Activated CD4-positive, alpha-beta memory T cell treated with anti-CD3 and anti-CD28 coated beads for 36 hours (primary cell): ENCODE measurements at regions not wholly inside any gene's neighbourhood (a gene's known extent, or its start where the extent isn't known, plus 50 kb on each side); places are given as distances from the start of the nearest gene placed in this dataset.

ENCODE experiments used
- CTCF ChIA-PET: fragments of 350-600 bp; sonication (Branson Sonifier 250); formaldehyde crosslinking; loops from one replicate; lab custom pipeline; 2021; ENCODE audit warnings: antibody characterized with exemption, inconsistent platforms; lab: Charles Lee
- POLR2A ChIA-PET: fragments of 350-600 bp; sonication (Branson Sonifier 250); formaldehyde crosslinking; loops from one replicate; lab custom pipeline; 2021; ENCODE audit warnings: antibody characterized with exemption; lab: Charles Lee
- DNase-seq: peaks from one replicate; pipeline ENCODE4 v3.0.0-alpha.2; 2020
- H3K27ac Mint-ChIP-seq: one replicate; pipeline ENCODE4 v1.8.0; 2021; ENCODE audit warnings: mixed read lengths
- H3K27me3 Mint-ChIP-seq: one replicate; pipeline ENCODE4 v1.8.0; 2021; ENCODE audit warnings: mixed read lengths
- H3K36me3 Mint-ChIP-seq: one replicate; pipeline ENCODE4 v1.8.0; 2021; ENCODE audit warnings: mixed read lengths
- H3K4me1 Mint-ChIP-seq: one replicate; pipeline ENCODE4 v1.8.0; 2021; ENCODE audit warnings: low read depth, mixed read lengths
- H3K4me3 Mint-ChIP-seq: one replicate; pipeline ENCODE4 v1.8.0; 2021; ENCODE audit warnings: mild to moderate bottlenecking, mixed read lengths
- H3K9me3 Mint-ChIP-seq: one replicate; pipeline ENCODE4 v1.8.0; 2021; ENCODE audit warnings: mixed read lengths
- intact Hi-C: fragments of 100-400 bp; cut with micrococcal nuclease; formaldehyde crosslinking; loops from one replicate; pipeline ENCODE4 v1.15.1; 2023

DNA sequence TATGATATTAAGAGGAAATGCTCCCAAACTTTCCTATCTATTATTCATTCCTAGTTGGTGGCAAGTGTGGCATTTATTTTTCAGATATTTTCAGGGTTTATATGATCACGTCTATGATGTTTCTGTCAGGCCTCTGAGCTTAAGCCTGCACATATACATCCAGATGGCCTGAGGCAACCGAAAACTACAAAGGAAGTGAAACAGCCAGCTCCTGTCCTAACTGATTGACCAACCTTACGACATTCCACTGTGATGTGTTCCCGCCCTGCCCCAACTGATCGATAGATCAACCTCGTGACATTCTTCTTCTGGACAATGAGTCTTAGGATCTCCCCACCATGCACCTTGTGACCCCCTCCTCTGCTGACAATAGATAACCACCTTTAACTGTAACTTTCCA lies 67.6 kb upstream of the CTSO start:
- H3K4me3 Mint-ChIP-seq, result no peak overlapping the region

GRCh38 chr4:156019246-156019645 lies 65.6 kb upstream of the CTSO start:
- DNase-seq, result no peak
- Mint-ChIP-seq H3K36me3 (no peaks in the 10 kb centered on the region), H3K4me3 (no peak overlapping the region), H3K9me3 (no peaks in the 10 kb centered on the region), H3K4me1 (no peaks in the 10 kb centered on the region), H3K27ac (no peak overlapping the region), H3K27me3 (no peaks in the 10 kb centered on the region)
- intact Hi-C loops, result no loop called here
- CTCF ChIA-PET, result no interaction called here
- POLR2A ChIA-PET, result no interaction called here

More for the DNA sequence above, 67.6 kb upstream of the CTSO start:
- ChIA-PET POLR2A (no interaction called here), CTCF (no interaction called here)
- no peaks in the 10 kb centered on the region for H3K4me1 Mint-ChIP-seq
- no peaks in the 10 kb centered on the region for H3K36me3 Mint-ChIP-seq
- intact Hi-C loops, result no loop called here
- DNase-seq, result no peak
- H3K27me3 Mint-ChIP-seq, result no peaks in the 10 kb centered on the region
- no peak overlapping the region for H3K27ac Mint-ChIP-seq
- H3K9me3 Mint-ChIP-seq, result no peaks in the 10 kb centered on the region

GRCh38 chr4:156018383-156018782 lies 64.7 kb upstream of the CTSO start:
- H3K9me3 Mint-ChIP-seq, result no peaks in the 10 kb centered on the region
- no peak overlapping the region for H3K27ac Mint-ChIP-seq
- ChIA-PET POLR2A (no interaction called here), CTCF (no interaction called here)
- no peaks in the 10 kb centered on the region for H3K4me1 Mint-ChIP-seq
- DNase-seq, result no peak
- no peak overlapping the region for H3K4me3 Mint-ChIP-seq
- no peaks in the 10 kb centered on the region for H3K27me3 Mint-ChIP-seq
- no peaks in the 10 kb centered on the region for H3K36me3 Mint-ChIP-seq
- intact Hi-C loops, result no loop called here

- H3K4me1 Mint-ChIP-seq, result no peaks in the 10 kb centered on the region
- intact Hi-C loops, result no loop called here
- no peak for DNase-seq
- no peak overlapping the region for H3K27ac Mint-ChIP-seq
- H3K4me3 Mint-ChIP-seq, result no peak overlapping the region
- no peaks in the 10 kb centered on the region for H3K27me3 Mint-ChIP-seq
- ChIA-PET CTCF (no interaction called here), POLR2A (no interaction called here)
- H3K9me3 Mint-ChIP-seq, result no peaks in the 10 kb centered on the region
- no peaks in the 10 kb centered on the region for H3K36me3 Mint-ChIP-seq
These were observed 62.1 kb upstream of the CTSO start for GRCh38 chr4:156015781-156016180.

GRCh38 chr4:156006192-156006591 lies 52.5 kb upstream of the CTSO start:
- Mint-ChIP-seq H3K36me3 (no peaks in the 10 kb centered on the region), H3K9me3 (peaks cover 3% of the 10 kb centered on the region), H3K27ac (no peak overlapping the region), H3K4me3 (no peak overlapping the region), H3K4me1 (no peaks in the 10 kb centered on the region), H3K27me3 (peaks cover 4% of the 10 kb centered on the region)
- no peak for DNase-seq
- CTCF ChIA-PET, result no interaction called here
- intact Hi-C loops, result no loop called here
- POLR2A ChIA-PET, result no interaction called here
